RWPE2 (cell line): ENCODE measurements at regions not wholly inside any gene's neighbourhood (a gene's known extent, or its start where the extent isn't known, plus 50 kb on each side); places are given as distances from the start of the nearest gene placed in this dataset.

ENCODE experiments used
- ATAC-seq: fragments of 200-7000 bp; cut with Tn5 transposase; 3 replicates; pipeline ENCODE4 v1.9.1; 2021; ENCODE audit warnings: low read depth
- DNase-seq: peaks from one replicate; pipeline ENCODE4 v3.0.0-alpha.2; 2020; ENCODE audit warnings: low spot score
- H3K27ac ChIP-seq: fragments of 450-650 bp; 2 replicates; pipeline ENCODE4 v1.5.1; 2017; ENCODE audit warnings: mild to moderate bottlenecking; ENCODE audit not compliant: poor library complexity, severe bottlenecking
- H3K27me3 ChIP-seq: fragments of 250-450 bp; sonication (Bioruptor Pico); 2 replicates; pipeline ENCODE4 v1.5.1; 2021; ENCODE audit warnings: mild to moderate bottlenecking, moderate library complexity; ENCODE audit not compliant: insufficient read depth, poor library complexity, severe bottlenecking
- H3K36me3 ChIP-seq: fragments of 250-450 bp; sonication (Bioruptor Pico); 2 replicates; pipeline ENCODE4 v1.5.1; 2020; ENCODE audit warnings: low read depth, mild to moderate bottlenecking, moderate library complexity
- H3K4me1 ChIP-seq: fragments of 250-450 bp; sonication (Bioruptor Pico); 2 replicates; pipeline ENCODE4 v1.5.1; 2021; ENCODE audit warnings: mild to moderate bottlenecking, moderate library complexity; ENCODE audit not compliant: insufficient read depth, poor library complexity, severe bottlenecking
- H3K4me3 ChIP-seq: fragments of 250-450 bp; sonication (Bioruptor Pico); 2 replicates; pipeline ENCODE4 v1.5.1; 2021; ENCODE audit warnings: mild to moderate bottlenecking, moderate library complexity; ENCODE audit not compliant: severe bottlenecking
- H3K9me3 ChIP-seq: fragments of 250-450 bp; sonication (Bioruptor Pico); 2 replicates; pipeline ENCODE4 v1.5.1; 2021; ENCODE audit warnings: mild to moderate bottlenecking, moderate library complexity; ENCODE audit not compliant: severe bottlenecking
- CTCF ChIP-seq: fragments of 450-650 bp; IDR thresholded peaks from one replicate; pipeline ENCODE4 v1.5.1; 2017; ENCODE audit warnings: mild to moderate bottlenecking, moderate library complexity; ENCODE audit not compliant: poor library complexity, severe bottlenecking

GRCh38 chr5:58246461-58246944 is 213.4 kb downstream of the PLK2 start:
- Histone ChIP-seq H3K9me3 (no peaks in the 10 kb centered on the region), H3K4me1 (peaks cover 3% of the 10 kb centered on the region), H3K27ac (no peak overlapping the region), H3K4me3 (no peak overlapping the region), H3K36me3 (no peaks in the 10 kb centered on the region), H3K27me3 (no peaks in the 10 kb centered on the region)
- no peak for ATAC-seq
- DNase-seq = no peak
- no peak for TF ChIP-seq CTCF

- Histone ChIP-seq H3K27me3 (no peaks in the 10 kb centered on the region), H3K9me3 (no peaks in the 10 kb centered on the region), H3K4me3 (no peak overlapping the region), H3K27ac (no peak overlapping the region), H3K36me3 (no peaks in the 10 kb centered on the region), H3K4me1 (peaks cover 13% of the 10 kb centered on the region)
- TF ChIP-seq CTCF = no peak
- DNase-seq (no peak), ATAC-seq (no peak)
Measured at GRCh38 chr5:58245476-58245840, 214.4 kb downstream of the PLK2 start.

GRCh38 chr5:58244819-58245475 is 214.9 kb downstream of the PLK2 start:
- no peak for TF ChIP-seq CTCF
- Histone ChIP-seq H3K4me3 (no peak overlapping the region), H3K9me3 (no peaks in the 10 kb centered on the region), H3K36me3 (no peaks in the 10 kb centered on the region), H3K27ac (no peak overlapping the region), H3K27me3 (no peaks in the 10 kb centered on the region), H3K4me1 (peaks cover 18% of the 10 kb centered on the region)
- DNase-seq = no peak
- no peak for ATAC-seq

- Histone ChIP-seq H3K4me3 (no peak overlapping the region), H3K27ac (peak overlapping the region; percentile 62), H3K4me1 (peaks cover 20% of the 10 kb centered on the region), H3K9me3 (no peaks in the 10 kb centered on the region), H3K36me3 (no peaks in the 10 kb centered on the region), H3K27me3 (no peaks in the 10 kb centered on the region)
- no peak for TF ChIP-seq CTCF
- DNase-seq (no peak), ATAC-seq (peak; percentile 84)
Measured at GRCh38 chr5:58241389-58241788, 218.5 kb downstream of the PLK2 start.

GRCh38 chr5:58240322-58240721 is 219.6 kb downstream of the PLK2 start:
- H3K4me3 ChIP-seq = no peak overlapping the region
- DNase-seq (no peak), ATAC-seq (peak; percentile 77)
- TF ChIP-seq CTCF = no peak
- H3K27me3 ChIP-seq = no peaks in the 10 kb centered on the region
- H3K9me3 ChIP-seq = no peaks in the 10 kb centered on the region
- H3K36me3 ChIP-seq = no peaks in the 10 kb centered on the region
- peaks cover 23% of the 10 kb centered on the region for H3K4me1 ChIP-seq
- peak overlapping the region; percentile 62 for H3K27ac ChIP-seq
